ENCODE measurements at regions not wholly inside any gene's neighbourhood (a gene's known extent, or its start where the extent isn't known, plus 50 kb on each side); places are given as distances from the start of the nearest gene placed in this dataset.

DNA sequence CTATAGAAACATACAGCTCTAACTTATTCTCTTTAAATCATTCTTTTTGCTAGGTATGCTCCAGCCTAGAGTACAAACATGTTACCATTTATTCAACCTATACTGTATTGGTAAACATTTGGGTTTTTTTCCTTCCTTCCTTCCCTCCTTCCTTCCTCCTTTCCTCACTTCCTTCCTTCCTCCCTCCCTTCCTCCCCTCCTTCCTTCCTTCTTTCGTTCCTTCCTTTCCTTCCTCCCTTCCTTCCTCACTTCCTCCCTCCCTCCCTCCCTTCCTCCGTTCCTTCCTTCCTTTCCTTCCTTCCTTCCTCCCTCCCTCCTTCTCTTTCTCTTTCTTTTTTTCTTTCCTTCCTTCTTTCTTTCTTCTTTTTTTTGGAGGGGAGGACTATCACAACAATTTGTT is 286.7 kb upstream of the PRKCQ start:
- TF ChIP-seq, protein P1, sequence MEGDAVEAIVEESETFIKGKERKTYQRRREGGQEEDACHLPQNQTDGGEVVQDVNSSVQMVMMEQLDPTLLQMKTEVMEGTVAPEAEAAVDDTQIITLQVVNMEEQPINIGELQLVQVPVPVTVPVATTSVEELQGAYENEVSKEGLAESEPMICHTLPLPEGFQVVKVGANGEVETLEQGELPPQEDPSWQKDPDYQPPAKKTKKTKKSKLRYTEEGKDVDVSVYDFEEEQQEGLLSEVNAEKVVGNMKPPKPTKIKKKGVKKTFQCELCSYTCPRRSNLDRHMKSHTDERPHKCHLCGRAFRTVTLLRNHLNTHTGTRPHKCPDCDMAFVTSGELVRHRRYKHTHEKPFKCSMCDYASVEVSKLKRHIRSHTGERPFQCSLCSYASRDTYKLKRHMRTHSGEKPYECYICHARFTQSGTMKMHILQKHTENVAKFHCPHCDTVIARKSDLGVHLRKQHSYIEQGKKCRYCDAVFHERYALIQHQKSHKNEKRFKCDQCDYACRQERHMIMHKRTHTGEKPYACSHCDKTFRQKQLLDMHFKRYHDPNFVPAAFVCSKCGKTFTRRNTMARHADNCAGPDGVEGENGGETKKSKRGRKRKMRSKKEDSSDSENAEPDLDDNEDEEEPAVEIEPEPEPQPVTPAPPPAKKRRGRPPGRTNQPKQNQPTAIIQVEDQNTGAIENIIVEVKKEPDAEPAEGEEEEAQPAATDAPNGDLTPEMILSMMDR (IDR thresholded peaks at IDR 0.05) = no peak
- TF ChIP-seq POLR2AphosphoS5 (IDR thresholded peaks at IDR 0.05; ENCODE audit: insufficient read depth in 1 of 2, low read depth in 1 of 2) = no peak
- no peak for TF ChIP-seq POLR2A (IDR thresholded peaks at IDR 0.05)

All from vagina (tissue), 2 donors.